ENCODE measurements at regions not wholly inside any gene's neighbourhood (a gene's known extent, or its start where the extent isn't known, plus 50 kb on each side); places are given as distances from the start of the nearest gene placed in this dataset.
A peak's percentile ranks its signal among the peaks of the same experiment; 100 is the strongest.

- no peak for DNase-seq (ENCODE audit: extremely low read depth, low read depth, low spot score)
These were observed 190.0 kb downstream of the DHX35 start for GRCh38 chr20:39152126-39152525.

- DNase-seq (ENCODE audit: extremely low read depth, low read depth, low spot score): no peak
These were observed 188.4 kb downstream of the DHX35 start for GRCh38 chr20:39150501-39150900.

- no peak for DNase-seq (ENCODE audit: extremely low read depth, low read depth, low spot score)
These were observed 184.2 kb downstream of the DHX35 start for GRCh38 chr20:39146394-39146793.

- DNase-seq (ENCODE audit: extremely low read depth, low read depth, low spot score): no peak
These were observed 183.8 kb downstream of the DHX35 start for GRCh38 chr20:39145921-39146320.

GRCh38 chr20:39144757-39145156, 182.6 kb downstream of the DHX35 start:
- no peak for DNase-seq (ENCODE audit: extremely low read depth, low read depth, low spot score)

GRCh38 chr20:39142407-39143096, 180.4 kb downstream of the DHX35 start:
- DNase-seq (ENCODE audit: extremely low read depth, low read depth, low spot score): no peak

- no peak for DNase-seq (ENCODE audit: extremely low read depth, low read depth, low spot score)
These were observed 175.2 kb downstream of the DHX35 start for GRCh38 chr20:39137299-39137698.

GRCh38 chr20:39136798-39137197, 174.7 kb downstream of the DHX35 start:
- no peak for DNase-seq (ENCODE audit: extremely low read depth, low read depth, low spot score)

GRCh38 chr20:39135885-39136544, 173.9 kb downstream of the DHX35 start:
- no peak for DNase-seq (ENCODE audit: extremely low read depth, low read depth, low spot score)

- DNase-seq (ENCODE audit: extremely low read depth, low read depth, low spot score): no peak
These were observed 171.1 kb downstream of the DHX35 start for GRCh38 chr20:39133201-39133600.

- no peak for DNase-seq (ENCODE audit: extremely low read depth, low read depth, low spot score)
These were observed 170.4 kb downstream of the DHX35 start for GRCh38 chr20:39132511-39132910.

- DNase-seq (ENCODE audit: extremely low read depth, low read depth, low spot score): no peak
These were observed 169.9 kb downstream of the DHX35 start for GRCh38 chr20:39132093-39132492.

GRCh38 chr20:39130627-39131026, 168.5 kb downstream of the DHX35 start:
- no peak for DNase-seq (ENCODE audit: extremely low read depth, low read depth, low spot score)

- no peak for DNase-seq (ENCODE audit: extremely low read depth, low read depth, low spot score)
These were observed 167.4 kb downstream of the DHX35 start for GRCh38 chr20:39129523-39129922.

- no peak for DNase-seq (ENCODE audit: extremely low read depth, low read depth, low spot score)
These were observed 161.9 kb downstream of the DHX35 start for GRCh38 chr20:39124064-39124463.

- no peak for DNase-seq (ENCODE audit: extremely low read depth, low read depth, low spot score)
These were observed 161.0 kb downstream of the DHX35 start for GRCh38 chr20:39123185-39123557.

GRCh38 chr20:39117491-39117890, 155.3 kb downstream of the DHX35 start:
- peak; percentile 5 for DNase-seq (ENCODE audit: extremely low read depth, low read depth, low spot score)

GRCh38 chr20:39116020-39116419, 153.9 kb downstream of the DHX35 start:
- DNase-seq (ENCODE audit: extremely low read depth, low read depth, low spot score): no peak

- no peak for DNase-seq (ENCODE audit: extremely low read depth, low read depth, low spot score)
These were observed 150.1 kb downstream of the DHX35 start for GRCh38 chr20:39112178-39112743.

- DNase-seq (ENCODE audit: extremely low read depth, low read depth, low spot score): no peak
These were observed 149.4 kb downstream of the DHX35 start for GRCh38 chr20:39111359-39112177.

- DNase-seq (ENCODE audit: extremely low read depth, low read depth, low spot score): no peak
These were observed 148.6 kb downstream of the DHX35 start for GRCh38 chr20:39110819-39111136.
